Bronchial epithelial cell (primary cell): ENCODE measurements at regions not wholly inside any gene's neighbourhood (a gene's known extent, or its start where the extent isn't known, plus 50 kb on each side); places are given as distances from the start of the nearest gene placed in this dataset.

ENCODE experiments used
- DNase-seq: peaks from one replicate; pipeline ENCODE4 v3.0.0-alpha.2; 2010; ENCODE audit warnings: low read depth
- FAIRE-seq: peaks from 2 replicates; lab custom pipeline; 2011; peaks lifted over from hg19 to GRCh38; lab: Jason Lieb, UNC
- H3K27me3 ChIP-seq: 2 replicates; pipeline ENCODE4 v1.5.1; 2011; ENCODE audit warnings: low read length; ENCODE audit not compliant: control insufficient read depth, insufficient read depth
- H3K36me3 ChIP-seq: 2 replicates; pipeline ENCODE4 v1.5.1; 2011; ENCODE audit warnings: low read length; ENCODE audit not compliant: control insufficient read depth, insufficient read depth
- H3K4me3 ChIP-seq: 2 replicates; pipeline ENCODE4 v1.5.1; 2011; ENCODE audit warnings: mild to moderate bottlenecking, low read depth, low read length, control low read depth
- TF ChIP-seq, protein P1 (sequence below): IDR thresholded peaks from 2 replicates; pipeline ENCODE4 v1.5.1; 2011; ENCODE audit warnings: mild to moderate bottlenecking, moderate library complexity, low read length, control low read depth, inconsistent platforms; ENCODE audit not compliant: insufficient read depth, severe bottlenecking

DNA sequence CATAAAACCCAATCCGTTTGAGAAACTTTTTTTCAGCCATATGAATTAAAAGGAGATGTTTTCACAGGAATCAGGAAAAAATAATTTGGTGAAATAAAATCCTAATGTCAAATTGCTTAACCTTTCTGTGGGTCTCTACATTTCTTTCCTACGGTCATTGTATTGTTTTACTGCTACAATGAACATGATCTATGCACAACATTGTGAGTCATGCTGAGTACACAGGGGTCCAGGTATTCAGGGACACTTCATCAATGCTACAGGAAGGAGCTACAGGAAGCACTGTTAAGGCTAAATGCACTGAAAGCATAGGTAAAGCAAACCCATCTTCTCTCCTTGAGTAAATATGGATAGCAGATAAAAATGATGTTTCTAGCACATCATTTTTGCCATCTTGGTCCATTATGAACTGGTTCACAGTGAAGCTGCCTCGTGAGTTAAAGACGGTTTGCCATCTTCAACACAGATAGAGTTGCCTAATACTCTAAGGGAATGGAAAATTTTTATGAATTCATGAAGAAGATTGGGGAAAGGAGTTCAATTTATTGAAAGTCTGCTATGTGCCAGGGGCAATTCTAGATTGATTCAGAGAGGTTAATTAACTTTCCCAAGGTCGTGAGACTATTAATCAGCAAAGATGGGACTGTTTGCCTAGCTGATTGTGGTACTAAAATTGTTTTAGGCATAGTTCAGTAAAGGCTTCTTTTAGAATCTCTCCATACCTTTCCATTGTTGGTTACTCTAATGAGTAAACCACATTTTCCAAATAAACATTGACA, 85.5 kb downstream of the DIRAS2 start:
- TF ChIP-seq, protein P1, sequence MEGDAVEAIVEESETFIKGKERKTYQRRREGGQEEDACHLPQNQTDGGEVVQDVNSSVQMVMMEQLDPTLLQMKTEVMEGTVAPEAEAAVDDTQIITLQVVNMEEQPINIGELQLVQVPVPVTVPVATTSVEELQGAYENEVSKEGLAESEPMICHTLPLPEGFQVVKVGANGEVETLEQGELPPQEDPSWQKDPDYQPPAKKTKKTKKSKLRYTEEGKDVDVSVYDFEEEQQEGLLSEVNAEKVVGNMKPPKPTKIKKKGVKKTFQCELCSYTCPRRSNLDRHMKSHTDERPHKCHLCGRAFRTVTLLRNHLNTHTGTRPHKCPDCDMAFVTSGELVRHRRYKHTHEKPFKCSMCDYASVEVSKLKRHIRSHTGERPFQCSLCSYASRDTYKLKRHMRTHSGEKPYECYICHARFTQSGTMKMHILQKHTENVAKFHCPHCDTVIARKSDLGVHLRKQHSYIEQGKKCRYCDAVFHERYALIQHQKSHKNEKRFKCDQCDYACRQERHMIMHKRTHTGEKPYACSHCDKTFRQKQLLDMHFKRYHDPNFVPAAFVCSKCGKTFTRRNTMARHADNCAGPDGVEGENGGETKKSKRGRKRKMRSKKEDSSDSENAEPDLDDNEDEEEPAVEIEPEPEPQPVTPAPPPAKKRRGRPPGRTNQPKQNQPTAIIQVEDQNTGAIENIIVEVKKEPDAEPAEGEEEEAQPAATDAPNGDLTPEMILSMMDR = no peak
- DNase-seq = peak; percentile 38
- no peak overlapping the region for H3K4me3 ChIP-seq
- no peaks in the 10 kb centered on the region for H3K27me3 ChIP-seq
- H3K36me3 ChIP-seq = no peaks in the 10 kb centered on the region
- FAIRE-seq = no peak

DNA sequence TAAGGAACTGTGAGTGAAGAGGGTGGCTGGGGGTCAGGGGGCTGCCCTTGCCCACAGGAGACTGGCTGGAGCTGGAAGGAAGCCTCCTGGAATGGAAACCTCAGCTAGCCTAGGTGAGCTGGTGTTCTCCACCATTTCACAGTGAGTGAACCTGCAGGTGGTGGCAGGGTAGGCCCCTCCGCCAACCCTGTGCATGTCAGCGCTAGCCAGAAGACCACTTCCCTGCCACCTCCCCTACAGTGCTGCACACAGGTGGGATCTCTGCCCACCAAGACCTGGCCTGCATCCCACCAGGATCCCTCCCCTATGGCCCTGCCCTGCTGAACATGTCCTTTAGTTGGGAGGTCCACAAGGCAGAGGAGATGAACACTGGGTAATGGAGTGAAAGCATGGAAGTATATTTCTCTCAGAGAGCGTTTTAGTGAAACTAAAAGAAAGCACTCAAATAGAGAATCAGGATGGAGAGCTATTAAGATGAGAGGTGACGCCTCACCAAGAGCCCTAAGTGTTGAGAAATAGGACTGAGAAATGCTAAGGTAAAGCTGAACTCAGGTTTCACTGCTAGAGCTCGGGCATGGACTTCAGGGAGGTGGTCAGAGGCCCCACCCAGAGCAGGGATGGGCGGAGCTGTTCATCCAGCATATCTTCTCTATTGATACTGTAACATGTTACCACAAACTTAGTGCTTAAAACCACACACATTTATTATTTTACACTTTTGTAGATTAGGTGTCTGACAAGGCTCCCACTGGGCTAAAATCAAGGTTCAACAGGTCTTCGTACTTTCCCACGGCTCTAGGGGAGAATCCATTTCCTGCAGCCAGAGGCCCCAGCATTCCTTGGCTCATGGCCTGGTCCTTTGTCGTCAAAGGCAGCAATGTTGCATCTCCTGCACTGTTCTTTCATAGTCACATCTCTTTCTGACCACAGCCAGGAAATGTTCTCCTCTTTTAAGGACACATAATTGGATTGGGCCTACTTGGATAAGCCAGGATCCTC, 83.2 kb downstream of the DIRAS2 start:
- DNase-seq (no peak), FAIRE-seq (no peak)
- TF ChIP-seq, protein P1 = no peak
- H3K36me3 ChIP-seq = no peaks in the 10 kb centered on the region
- no peak overlapping the region for H3K4me3 ChIP-seq
- no peaks in the 10 kb centered on the region for H3K27me3 ChIP-seq
